A172 (cell line): ENCODE measurements at regions not wholly inside any gene's neighbourhood (a gene's known extent, or its start where the extent isn't known, plus 50 kb on each side); places are given as distances from the start of the nearest gene placed in this dataset.
"Not testable (repeated sequence)": the region's sequence is repeated elsewhere in the genome, so short reads cannot be mapped to it uniquely, and the experiment has no call there.

Source experiments
- DNase-seq: peaks from one replicate; pipeline ENCODE4 v3.0.0-alpha.2; 2015; ENCODE audit warnings: low spot score

GRCh38 chr9:29555502-29555901 lies 1982.2 kb upstream of the C9orf72 start:
- no peak for DNase-seq

- peak; percentile 96 for DNase-seq
These were observed 1983.0 kb upstream of the C9orf72 start for GRCh38 chr9:29556317-29556716.

DNA sequence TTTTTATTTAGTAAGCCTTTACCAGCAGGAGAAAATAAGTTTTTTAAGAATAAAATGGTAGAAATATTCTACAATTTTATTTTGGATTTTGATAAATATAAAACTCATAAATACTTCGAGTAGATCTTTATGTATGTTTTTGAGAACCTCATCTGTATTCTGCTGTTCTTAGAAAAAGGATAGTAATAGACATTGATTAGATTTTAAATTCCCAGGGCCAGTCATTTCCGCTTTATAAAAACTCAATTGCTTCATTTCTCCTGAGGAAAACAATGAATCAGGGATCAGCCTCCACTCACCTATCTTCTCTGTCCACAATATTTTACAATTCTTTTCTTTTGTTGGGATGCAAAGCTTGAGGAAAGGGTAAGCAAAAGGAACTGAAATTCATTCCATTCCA lies 1983.5 kb upstream of the C9orf72 start:
- DNase-seq = peak; percentile 52

GRCh38 chr9:29564564-29564963 lies 1991.3 kb upstream of the C9orf72 start:
- DNase-seq = peak; percentile 82

DNA sequence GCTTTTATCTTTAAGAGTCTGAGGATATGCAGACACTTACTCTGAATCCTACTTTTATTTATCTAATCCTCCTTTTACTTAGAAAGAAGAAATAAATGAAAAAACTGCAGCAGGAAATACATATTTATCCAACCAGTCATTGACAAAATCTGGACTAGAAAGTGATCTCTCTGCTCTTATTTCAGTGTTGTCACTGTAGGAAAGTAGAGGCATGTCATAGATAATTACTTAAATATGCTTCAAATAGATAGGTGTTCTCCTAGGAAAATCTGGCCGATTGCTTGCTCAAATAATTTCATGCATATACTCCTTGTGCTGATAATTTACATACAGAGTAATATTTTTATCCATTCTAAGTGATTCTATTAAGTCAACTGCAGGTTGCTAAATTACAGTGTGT lies 2001.9 kb upstream of the C9orf72 start:
- no peak for DNase-seq

GRCh38 chr9:29588361-29588760 lies 2015.1 kb upstream of the C9orf72 start:
- DNase-seq = no peak

DNA sequence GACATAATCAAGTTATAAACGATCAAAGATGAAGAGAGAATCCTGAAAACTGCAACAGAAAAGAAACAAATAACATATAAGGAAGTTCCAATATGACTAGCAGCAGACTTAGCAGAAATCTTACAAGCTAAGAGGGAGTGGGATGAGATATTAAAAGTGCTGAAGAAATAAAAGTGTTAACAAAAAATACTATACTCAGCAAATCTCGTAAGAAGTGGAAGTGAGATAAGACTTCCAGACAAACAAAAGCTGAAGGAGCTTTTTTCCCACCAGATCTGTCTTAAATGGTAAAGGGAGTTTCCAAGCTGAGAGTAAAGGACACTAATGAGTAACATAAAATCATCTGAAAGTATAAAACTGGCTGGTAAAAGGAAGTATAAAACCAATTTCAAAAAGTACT lies 2036.0 kb upstream of the C9orf72 start:
- DNase-seq = no peak

DNA sequence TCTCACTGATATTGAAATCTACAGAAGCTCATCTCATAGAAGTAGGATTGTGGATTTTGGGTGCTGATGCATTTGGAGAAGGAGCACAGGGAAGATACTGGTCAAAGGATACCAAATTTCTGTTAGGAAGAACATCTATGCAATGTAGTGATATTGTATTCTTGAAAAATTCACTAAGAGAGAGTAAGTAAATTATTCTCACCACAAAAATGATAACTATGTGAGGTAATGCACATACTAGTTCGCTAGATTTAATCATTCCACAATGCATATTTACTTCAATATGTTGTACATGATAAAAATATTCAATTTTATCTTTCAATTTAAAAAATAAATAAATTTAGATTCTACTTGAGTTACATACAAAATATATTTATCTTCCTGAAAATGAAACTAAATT lies 2040.5 kb upstream of the C9orf72 start:
- DNase-seq = no peak

GRCh38 chr9:29616844-29617243 lies 2043.6 kb upstream of the C9orf72 start:
- DNase-seq = no peak

GRCh38 chr9:29625292-29625731 lies 2052.0 kb upstream of the C9orf72 start:
- peak; percentile 81 for DNase-seq

DNA sequence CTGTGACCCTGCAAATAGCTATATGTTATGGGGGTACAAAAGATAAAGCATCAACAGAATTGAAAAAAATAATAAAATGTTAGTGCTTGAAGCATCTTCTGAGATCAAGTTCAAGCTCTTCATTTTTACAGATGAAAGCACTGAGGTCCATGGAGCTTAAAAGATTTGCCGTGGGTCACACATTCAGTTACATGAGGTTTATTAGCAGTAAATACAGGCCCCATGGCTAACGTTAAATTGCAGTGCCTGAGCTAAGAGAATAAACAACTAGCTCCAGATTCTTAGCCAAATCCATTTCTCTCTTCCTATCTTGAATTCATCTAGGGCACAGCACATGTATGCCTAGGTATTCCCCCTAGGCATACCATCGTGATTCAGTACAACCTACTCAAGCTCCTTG lies 2052.7 kb upstream of the C9orf72 start:
- DNase-seq = no peak

- not testable (repeated sequence) for DNase-seq
These were observed 2055.6 kb upstream of the C9orf72 start for GRCh38 chr9:29628856-29629255.

- no peak for DNase-seq
These were observed 2064.4 kb upstream of the C9orf72 start for GRCh38 chr9:29637471-29638237.

- DNase-seq = no peak
These were observed 2067.2 kb upstream of the C9orf72 start for GRCh38 chr9:29640507-29640906.

DNA sequence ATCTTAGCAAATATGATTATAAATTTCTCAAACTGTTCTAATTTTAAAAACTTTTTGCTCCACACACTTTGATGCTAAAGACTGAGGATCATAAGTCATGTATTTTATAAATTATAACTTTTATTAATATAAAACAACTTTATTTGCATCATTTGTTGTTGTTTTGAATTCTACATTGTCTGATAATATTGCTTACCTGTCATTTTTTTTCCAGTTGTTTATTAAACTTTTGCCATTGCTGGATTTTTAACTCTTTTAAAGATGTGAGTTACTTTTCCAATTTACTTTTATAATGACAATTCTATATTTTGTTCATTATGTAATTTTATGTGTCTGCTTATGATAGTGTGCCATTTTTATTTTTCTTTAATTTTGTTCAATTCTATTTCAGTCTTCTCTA lies 2071.2 kb upstream of the C9orf72 start:
- DNase-seq = no peak

DNA sequence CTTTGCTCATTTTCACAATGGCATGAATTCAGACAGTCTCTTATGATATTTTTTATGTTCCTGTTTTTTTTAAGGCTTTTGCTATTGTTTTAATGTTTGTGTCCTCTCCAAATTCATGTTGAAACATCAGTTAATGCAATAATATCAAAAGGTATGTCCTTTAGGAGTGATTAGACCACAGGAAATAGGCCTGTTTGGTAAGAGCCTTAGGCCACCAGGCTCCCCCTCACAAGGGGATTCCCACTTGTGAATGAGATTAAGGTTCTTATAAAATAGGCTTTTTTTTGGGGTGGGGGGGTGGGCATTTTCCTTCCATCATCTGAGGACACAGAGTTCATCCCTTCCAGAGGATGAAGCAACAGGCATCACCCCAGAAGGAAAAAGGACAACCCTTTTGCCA lies 2074.2 kb upstream of the C9orf72 start:
- DNase-seq = no peak

DNA sequence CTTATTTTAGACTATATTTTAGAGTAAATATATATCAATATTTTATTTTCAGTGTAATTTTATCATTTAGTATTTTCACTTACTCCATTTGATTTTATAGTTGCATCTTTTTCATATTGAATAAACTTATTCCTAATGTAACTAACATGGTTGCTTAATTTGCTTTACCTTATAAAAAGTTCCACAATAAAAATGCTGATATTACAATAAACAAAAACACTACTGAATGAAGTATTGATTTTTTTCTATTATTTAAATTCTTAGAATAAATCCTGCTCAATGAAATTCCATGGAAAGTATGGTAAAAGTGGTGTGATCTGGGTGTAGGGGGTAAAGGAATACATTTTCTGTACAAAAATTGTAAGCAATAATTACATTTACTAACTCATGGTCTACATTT lies 2074.9 kb upstream of the C9orf72 start:
- no peak for DNase-seq

GRCh38 chr9:29648601-29649000 lies 2075.3 kb upstream of the C9orf72 start:
- DNase-seq = no peak

GRCh38 chr9:29656641-29657406 lies 2083.5 kb upstream of the C9orf72 start:
- DNase-seq = no peak

GRCh38 chr9:29657821-29658220 lies 2084.5 kb upstream of the C9orf72 start:
- DNase-seq = no peak

GRCh38 chr9:29659014-29659413 lies 2085.7 kb upstream of the C9orf72 start:
- DNase-seq = no peak

DNA sequence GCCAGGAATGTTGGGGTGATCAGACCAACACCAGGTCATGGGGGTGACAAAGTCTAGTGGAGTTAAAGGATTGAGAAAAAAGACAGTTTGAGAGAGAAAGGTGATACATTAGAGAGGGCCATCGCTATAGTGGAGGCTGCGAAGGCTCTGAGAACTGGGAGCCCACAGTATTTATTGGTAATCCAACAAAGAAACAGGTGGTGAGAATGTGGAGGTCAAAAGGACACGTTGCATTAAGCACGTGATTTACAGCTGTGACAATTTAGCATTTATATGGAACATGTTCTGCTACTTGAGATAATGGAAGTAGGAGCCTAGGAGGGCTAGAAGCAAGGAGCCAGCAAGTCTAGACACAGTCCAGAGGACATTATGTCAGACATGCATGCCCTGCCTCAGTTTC lies 2086.5 kb upstream of the C9orf72 start:
- no peak for DNase-seq

DNA sequence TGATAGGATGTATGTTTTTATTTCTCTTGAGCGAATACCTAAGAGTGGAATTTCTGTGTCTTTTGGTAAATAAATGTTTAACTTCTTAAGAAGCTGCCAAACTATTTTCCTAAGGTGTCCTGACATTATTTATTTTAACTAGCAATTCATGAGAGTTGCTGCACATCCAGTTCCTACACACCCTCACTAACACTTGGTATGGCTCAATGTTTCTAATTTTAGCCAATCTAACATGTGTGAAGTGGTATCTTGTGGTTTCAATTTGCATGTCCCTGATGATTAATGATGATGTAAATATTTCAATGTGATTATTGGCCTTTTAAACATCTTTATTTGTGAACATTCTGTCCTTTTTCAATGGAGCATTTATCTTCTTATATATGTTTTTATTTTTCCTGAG lies 2095.5 kb upstream of the C9orf72 start:
- DNase-seq = no peak
